ENCODE measurements at regions not wholly inside any gene's neighbourhood (a gene's known extent, or its start where the extent isn't known, plus 50 kb on each side); places are given as distances from the start of the nearest gene placed in this dataset.

- TF ChIP-seq CTCF (IDR thresholded peaks at IDR 0.05) = no peak
- peak overlapping the region; percentile 28 for H3K4me3 ChIP-seq
- DNase-seq = no peak
Measured at GRCh38 chr18:76564655-76565237, 69.7 kb upstream of the ZNF516 start.

DNA sequence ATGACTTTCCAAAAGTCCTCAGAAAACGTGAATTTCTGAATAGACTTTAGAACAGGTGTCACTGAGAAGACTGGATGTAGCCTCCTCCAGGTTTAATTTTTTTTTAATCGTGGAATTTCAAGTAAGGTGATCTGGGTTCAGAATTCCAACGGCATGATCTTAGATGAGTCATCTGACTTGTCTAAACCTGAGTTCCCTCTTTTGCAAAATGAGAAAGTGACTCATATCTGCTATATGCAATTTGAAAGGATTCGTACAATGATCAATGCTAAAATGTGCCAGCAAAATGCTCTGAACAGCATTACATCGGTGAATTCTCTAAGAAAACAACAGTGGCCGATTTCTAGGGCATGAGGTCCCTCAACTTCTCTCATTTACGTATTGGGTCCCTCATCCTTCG is 69.1 kb upstream of the ZNF516 start:
- ATAC-seq = no peak
- Histone ChIP-seq H3K9me3 (no peaks in the 10 kb centered on the region), H3K4me3 (no peak overlapping the region), H3K27me3 (ENCODE audit: low read depth) (no peaks in the 10 kb centered on the region), H3K27ac (peak overlapping the region; percentile 85), H3K4me1 (peaks cover 13% of the 10 kb centered on the region), H3K36me3 (no peaks in the 10 kb centered on the region)
- no peak for DNase-seq
- intact Hi-C loops (cut with DNase I) = no loop called here
- no peak for TF ChIP-seq CTCF (IDR thresholded peaks at IDR 0.05)

More at GRCh38 chr18:76564655-76565237, 69.7 kb upstream of the ZNF516 start:
- Histone ChIP-seq H3K27ac (peak overlapping the region; percentile 85), H3K9me3 (no peaks in the 10 kb centered on the region), H3K36me3 (no peaks in the 10 kb centered on the region), H3K27me3 (ENCODE audit: low read depth) (no peaks in the 10 kb centered on the region), H3K4me1 (peaks cover 13% of the 10 kb centered on the region)
- intact Hi-C loops (cut with DNase I) = no loop called here
- ATAC-seq = no peak

DNA sequence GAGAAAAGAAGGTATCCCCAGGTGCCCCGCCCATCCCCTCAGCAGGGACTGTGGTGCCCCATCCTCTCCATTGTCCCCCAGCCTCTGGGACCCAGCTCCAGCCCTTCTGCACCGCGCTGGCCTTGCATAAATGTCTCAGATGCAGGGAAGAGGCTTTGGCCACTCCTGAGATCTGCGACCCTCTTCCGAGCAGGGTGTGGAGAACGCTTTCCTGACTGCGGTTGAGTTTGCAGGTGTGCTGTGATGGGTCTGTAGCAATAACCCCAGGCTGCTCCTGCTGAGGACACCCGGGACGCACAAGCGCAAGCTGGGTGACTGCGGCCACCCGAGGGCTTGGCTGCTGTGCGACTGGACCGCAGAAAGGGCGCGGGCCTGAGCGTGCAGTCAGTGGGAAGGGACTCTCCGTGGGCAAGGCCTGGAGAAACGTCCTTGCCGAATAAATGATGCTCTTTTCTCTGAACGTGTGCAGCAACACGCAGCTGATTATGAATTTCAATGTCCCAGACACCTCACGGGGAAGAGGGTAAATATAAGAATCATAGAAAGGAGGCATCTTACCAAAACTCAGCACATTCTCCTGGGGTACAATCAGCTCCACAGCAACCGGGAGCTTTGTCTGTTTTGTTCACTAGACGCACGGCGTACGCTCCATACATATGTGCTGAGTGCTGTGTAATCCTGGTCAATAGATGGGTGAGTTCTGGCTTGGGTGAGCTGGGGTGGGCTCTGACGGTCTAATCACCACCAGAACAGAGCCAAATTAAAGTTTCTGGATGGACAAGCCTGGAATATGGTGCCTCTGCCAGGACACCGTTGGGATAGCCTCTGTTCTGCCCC is 67.5 kb upstream of the ZNF516 start:
- peaks cover 13% of the 10 kb centered on the region for H3K4me1 ChIP-seq
- H3K27me3 ChIP-seq (ENCODE audit: low read depth) = no peaks in the 10 kb centered on the region
- intact Hi-C loops (cut with DNase I) = no loop called here
- no peak overlapping the region for H3K4me3 ChIP-seq
- no peaks in the 10 kb centered on the region for H3K9me3 ChIP-seq
- ATAC-seq (no peak), DNase-seq (no peak)
- no peaks in the 10 kb centered on the region for H3K36me3 ChIP-seq
- TF ChIP-seq CTCF (IDR thresholded peaks at IDR 0.05) = no peak
- no peak overlapping the region for H3K27ac ChIP-seq

- peaks cover 9% of the 10 kb centered on the region for H3K4me1 ChIP-seq
- no peak for DNase-seq
- intact Hi-C loops (cut with DNase I) = no loop called here
- no peaks in the 10 kb centered on the region for H3K9me3 ChIP-seq
- peak; percentile 28 to 39 for ATAC-seq
- no peak for TF ChIP-seq CTCF (IDR thresholded peaks at IDR 0.05)
- no peaks in the 10 kb centered on the region for H3K27me3 ChIP-seq (ENCODE audit: low read depth)
- H3K27ac ChIP-seq = no peak overlapping the region
- no peaks in the 10 kb centered on the region for H3K36me3 ChIP-seq
- H3K4me3 ChIP-seq = no peak overlapping the region
Measured at GRCh38 chr18:76558881-76559667, 64.0 kb upstream of the ZNF516 start.

DNA sequence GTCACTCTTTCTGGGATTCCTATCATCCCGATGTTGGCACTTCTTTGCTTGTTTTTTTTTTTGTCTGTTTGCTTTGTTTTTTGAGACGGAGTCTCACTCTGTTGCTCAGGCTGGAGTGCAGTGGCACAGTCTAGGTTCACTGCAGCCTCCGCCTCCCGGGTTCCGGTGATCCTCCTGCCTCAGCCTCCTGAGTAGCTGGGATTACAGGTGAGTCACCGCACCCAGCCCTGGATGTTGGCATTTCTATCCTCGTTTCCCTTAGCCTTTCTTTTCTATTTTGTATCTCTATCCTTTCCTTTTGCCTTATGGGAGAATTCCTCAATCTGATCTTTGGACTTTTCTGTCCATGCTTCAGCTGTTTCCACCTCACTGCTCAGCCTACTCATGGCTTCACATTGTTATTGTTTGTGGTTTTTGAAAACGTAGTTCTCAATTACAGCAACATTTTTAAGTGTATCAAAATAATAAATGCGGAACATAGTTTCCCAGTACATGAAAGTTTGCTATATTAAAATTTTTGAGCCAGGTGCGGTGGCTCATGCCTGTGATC is 62.1 kb upstream of the ZNF516 start:
- Histone ChIP-seq H3K36me3 (no peaks in the 10 kb centered on the region), H3K27ac (no peak overlapping the region), H3K4me1 (peaks cover 10% of the 10 kb centered on the region), H3K27me3 (ENCODE audit: low read depth) (no peaks in the 10 kb centered on the region), H3K9me3 (no peaks in the 10 kb centered on the region), H3K4me3 (no peak overlapping the region)
- intact Hi-C loops (cut with DNase I) = no loop called here
- no peak for DNase-seq
- TF ChIP-seq CTCF (IDR thresholded peaks at IDR 0.05) = no peak
- ATAC-seq = no peak
